ENCODE measurements at regions not wholly inside any gene's neighbourhood (a gene's known extent, or its start where the extent isn't known, plus 50 kb on each side); places are given as distances from the start of the nearest gene placed in this dataset.

DNA sequence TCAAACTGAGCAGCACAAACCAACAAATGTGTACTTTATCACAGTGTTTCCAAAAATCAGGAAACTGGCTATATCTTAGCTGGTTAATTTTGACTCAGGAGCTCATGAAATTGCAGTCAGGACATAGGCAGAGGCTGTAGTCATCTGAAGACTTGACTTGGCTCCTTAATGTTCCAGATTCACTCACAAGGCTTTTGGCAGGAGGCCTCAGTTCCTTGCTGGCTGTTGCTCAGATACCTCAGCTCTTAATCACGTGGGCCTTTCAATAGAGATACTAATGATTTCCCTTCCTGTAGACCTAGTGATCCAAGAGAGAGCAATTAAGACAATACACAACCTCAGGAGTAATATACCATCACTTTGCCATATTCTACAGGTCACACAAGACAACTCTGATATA lies 537.7 kb downstream of the BRINP3 start:
- Histone ChIP-seq H3K4me3 (ENCODE audit: low read length) (no peak overlapping the region), H3K9ac (ENCODE audit: low read length) (no peak overlapping the region), H3K27me3 (ENCODE audit: insufficient read depth, low read depth, low read length) (no peaks in the 10 kb centered on the region), H3K27ac (ENCODE audit: low read length) (no peak overlapping the region), H3K9me2 (ENCODE audit: insufficient read depth, low read length) (no peaks in the 10 kb centered on the region), H3K79me2 (replicated peaks; ENCODE audit: insufficient read depth, low read length) (no peaks in the 10 kb centered on the region), H3K4me2 (ENCODE audit: low read length) (no peak overlapping the region), H4K20me1 (ENCODE audit: insufficient read depth) (no peaks in the 10 kb centered on the region), H2AFZ (ENCODE audit: low read depth, low read length) (no peak overlapping the region), H3K9me3 (ENCODE audit: low read length) (no peaks in the 10 kb centered on the region), H3K36me3 (ENCODE audit: insufficient read depth, low read length) (no peaks in the 10 kb centered on the region), H3F3A (ENCODE audit: insufficient read depth, low read length, poor library complexity, severe bottlenecking) (no peaks in the 10 kb centered on the region)
- TF ChIP-seq EZH2 (IDR thresholded peaks at IDR 0.05; ENCODE audit: borderline replicate concordance, insufficient read depth, low read length, poor library complexity, severe bottlenecking) (no peak), POLR2AphosphoS5 (IDR thresholded peaks at IDR 0.05) (no peak), SMC3 (conservative IDR thresholded peaks at IDR 0.05; ENCODE audit: poor library complexity) (no peak), EP300 (conservative IDR thresholded peaks at IDR 0.05; ENCODE audit: poor library complexity, severe bottlenecking) (no peak), TAF1 (IDR thresholded peaks at IDR 0.05; ENCODE audit: low read depth) (no peak), MXI1 (conservative IDR thresholded peaks at IDR 0.05; ENCODE audit: poor library complexity, severe bottlenecking) (no peak), RAD21 (conservative IDR thresholded peaks at IDR 0.05) (no peak)
- TF ChIP-seq, protein P1, sequence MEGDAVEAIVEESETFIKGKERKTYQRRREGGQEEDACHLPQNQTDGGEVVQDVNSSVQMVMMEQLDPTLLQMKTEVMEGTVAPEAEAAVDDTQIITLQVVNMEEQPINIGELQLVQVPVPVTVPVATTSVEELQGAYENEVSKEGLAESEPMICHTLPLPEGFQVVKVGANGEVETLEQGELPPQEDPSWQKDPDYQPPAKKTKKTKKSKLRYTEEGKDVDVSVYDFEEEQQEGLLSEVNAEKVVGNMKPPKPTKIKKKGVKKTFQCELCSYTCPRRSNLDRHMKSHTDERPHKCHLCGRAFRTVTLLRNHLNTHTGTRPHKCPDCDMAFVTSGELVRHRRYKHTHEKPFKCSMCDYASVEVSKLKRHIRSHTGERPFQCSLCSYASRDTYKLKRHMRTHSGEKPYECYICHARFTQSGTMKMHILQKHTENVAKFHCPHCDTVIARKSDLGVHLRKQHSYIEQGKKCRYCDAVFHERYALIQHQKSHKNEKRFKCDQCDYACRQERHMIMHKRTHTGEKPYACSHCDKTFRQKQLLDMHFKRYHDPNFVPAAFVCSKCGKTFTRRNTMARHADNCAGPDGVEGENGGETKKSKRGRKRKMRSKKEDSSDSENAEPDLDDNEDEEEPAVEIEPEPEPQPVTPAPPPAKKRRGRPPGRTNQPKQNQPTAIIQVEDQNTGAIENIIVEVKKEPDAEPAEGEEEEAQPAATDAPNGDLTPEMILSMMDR (IDR thresholded peaks at IDR 0.05; ENCODE audit: poor library complexity, severe bottlenecking): no peak
- TF ChIP-seq, protein P2, sequence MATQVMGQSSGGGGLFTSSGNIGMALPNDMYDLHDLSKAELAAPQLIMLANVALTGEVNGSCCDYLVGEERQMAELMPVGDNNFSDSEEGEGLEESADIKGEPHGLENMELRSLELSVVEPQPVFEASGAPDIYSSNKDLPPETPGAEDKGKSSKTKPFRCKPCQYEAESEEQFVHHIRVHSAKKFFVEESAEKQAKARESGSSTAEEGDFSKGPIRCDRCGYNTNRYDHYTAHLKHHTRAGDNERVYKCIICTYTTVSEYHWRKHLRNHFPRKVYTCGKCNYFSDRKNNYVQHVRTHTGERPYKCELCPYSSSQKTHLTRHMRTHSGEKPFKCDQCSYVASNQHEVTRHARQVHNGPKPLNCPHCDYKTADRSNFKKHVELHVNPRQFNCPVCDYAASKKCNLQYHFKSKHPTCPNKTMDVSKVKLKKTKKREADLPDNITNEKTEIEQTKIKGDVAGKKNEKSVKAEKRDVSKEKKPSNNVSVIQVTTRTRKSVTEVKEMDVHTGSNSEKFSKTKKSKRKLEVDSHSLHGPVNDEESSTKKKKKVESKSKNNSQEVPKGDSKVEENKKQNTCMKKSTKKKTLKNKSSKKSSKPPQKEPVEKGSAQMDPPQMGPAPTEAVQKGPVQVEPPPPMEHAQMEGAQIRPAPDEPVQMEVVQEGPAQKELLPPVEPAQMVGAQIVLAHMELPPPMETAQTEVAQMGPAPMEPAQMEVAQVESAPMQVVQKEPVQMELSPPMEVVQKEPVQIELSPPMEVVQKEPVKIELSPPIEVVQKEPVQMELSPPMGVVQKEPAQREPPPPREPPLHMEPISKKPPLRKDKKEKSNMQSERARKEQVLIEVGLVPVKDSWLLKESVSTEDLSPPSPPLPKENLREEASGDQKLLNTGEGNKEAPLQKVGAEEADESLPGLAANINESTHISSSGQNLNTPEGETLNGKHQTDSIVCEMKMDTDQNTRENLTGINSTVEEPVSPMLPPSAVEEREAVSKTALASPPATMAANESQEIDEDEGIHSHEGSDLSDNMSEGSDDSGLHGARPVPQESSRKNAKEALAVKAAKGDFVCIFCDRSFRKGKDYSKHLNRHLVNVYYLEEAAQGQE (IDR thresholded peaks at IDR 0.05; ENCODE audit: borderline replicate concordance): no peak

DNA sequence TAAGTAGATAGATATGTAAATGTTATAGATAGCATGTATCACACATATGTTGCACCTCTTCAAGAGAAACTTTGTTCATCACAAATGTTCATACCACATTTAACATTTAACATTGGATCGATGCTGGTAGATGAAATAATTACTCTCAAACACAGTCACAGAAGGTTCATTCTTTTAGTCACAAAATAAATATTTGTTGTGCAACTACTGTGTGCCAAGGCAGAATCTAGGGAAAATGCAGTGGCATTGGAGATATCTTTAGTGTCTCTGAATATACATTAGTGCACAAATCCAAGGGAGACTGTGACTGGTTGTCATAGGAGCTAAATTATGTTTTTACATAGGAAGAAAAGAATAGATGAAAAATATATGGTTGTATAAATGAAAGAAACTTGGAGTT lies 535.7 kb downstream of the BRINP3 start:
- TF ChIP-seq, protein P2 (IDR thresholded peaks at IDR 0.05; ENCODE audit: borderline replicate concordance): no peak
- TF ChIP-seq POLR2AphosphoS5 (IDR thresholded peaks at IDR 0.05): no peak
- no peak for TF ChIP-seq TAF1 (IDR thresholded peaks at IDR 0.05; ENCODE audit: low read depth)
- no peak for TF ChIP-seq RAD21 (conservative IDR thresholded peaks at IDR 0.05)
- Histone ChIP-seq H3K27me3 (ENCODE audit: insufficient read depth, low read depth, low read length) (no peaks in the 10 kb centered on the region), H3K9me3 (ENCODE audit: low read length) (no peaks in the 10 kb centered on the region), H3K9me2 (ENCODE audit: insufficient read depth, low read length) (no peaks in the 10 kb centered on the region), H3K9ac (ENCODE audit: low read length) (no peak overlapping the region), H4K20me1 (ENCODE audit: insufficient read depth) (no peaks in the 10 kb centered on the region), H3F3A (ENCODE audit: insufficient read depth, low read length, poor library complexity, severe bottlenecking) (no peaks in the 10 kb centered on the region), H3K4me2 (ENCODE audit: low read length) (no peak overlapping the region), H3K79me2 (replicated peaks; ENCODE audit: insufficient read depth, low read length) (no peaks in the 10 kb centered on the region), H3K4me3 (ENCODE audit: low read length) (no peak overlapping the region), H3K36me3 (ENCODE audit: insufficient read depth, low read length) (no peaks in the 10 kb centered on the region), H3K27ac (ENCODE audit: low read length) (no peak overlapping the region), H2AFZ (ENCODE audit: low read depth, low read length) (no peak overlapping the region)
